Endodermal cell (in vitro differentiated cells): ENCODE measurements at regions not wholly inside any gene's neighbourhood (a gene's known extent, or its start where the extent isn't known, plus 50 kb on each side); places are given as distances from the start of the nearest gene placed in this dataset.

Experiments
- DNase-seq: peaks from one replicate; pipeline ENCODE4 v3.0.0-alpha.2; 2017
- H3K27ac ChIP-seq: 2 replicates; pipeline ENCODE4 v1.5.1; 2013; ENCODE audit warnings: mild to moderate bottlenecking, low read depth, low read length, moderate library complexity
- H3K27me3 ChIP-seq: 2 replicates; pipeline ENCODE4 v1.6.1; 2013; ENCODE audit warnings: mild to moderate bottlenecking, low read length, moderate library complexity; ENCODE audit not compliant: insufficient read depth, control insufficient read depth, poor library complexity, severe bottlenecking
- H3K36me3 ChIP-seq: 2 replicates; pipeline ENCODE4 v1.7.0; 2013; ENCODE audit warnings: mild to moderate bottlenecking, low read length, moderate library complexity; ENCODE audit not compliant: control insufficient read depth, insufficient read depth
- H3K4me1 ChIP-seq: one replicate; pipeline ENCODE4 v1.7.0; 2013; ENCODE audit warnings: low read length; ENCODE audit not compliant: control insufficient read depth, insufficient read depth
- H3K4me3 ChIP-seq: 2 replicates; pipeline ENCODE4 v1.5.1; 2013; ENCODE audit warnings: mild to moderate bottlenecking, low read length, moderate library complexity
- H3K9ac ChIP-seq: 2 replicates; pipeline ENCODE4 v1.6.1; 2013; ENCODE audit warnings: mild to moderate bottlenecking, low read length, moderate library complexity; ENCODE audit not compliant: poor library complexity, severe bottlenecking; ENCODE audit errors: extremely low read depth
- H3K9me3 ChIP-seq: 2 replicates; pipeline ENCODE4 v1.6.1; 2013; ENCODE audit warnings: mild to moderate bottlenecking, low read length, moderate library complexity; ENCODE audit not compliant: control insufficient read depth
- H3K27ac Mint-ChIP-seq: 2 replicates; pipeline ENCODE4 v1.8.0; 2020; ENCODE audit warnings: mixed read lengths
- H3K27me3 Mint-ChIP-seq: 2 replicates; pipeline ENCODE4 v1.8.0; 2021; ENCODE audit warnings: mild to moderate bottlenecking, mixed read lengths; ENCODE audit not compliant: insufficient read depth
- H3K36me3 Mint-ChIP-seq: 2 replicates; pipeline ENCODE4 v1.8.0; 2020; ENCODE audit warnings: low read depth, mixed read lengths
- H3K4me1 Mint-ChIP-seq: 2 replicates; pipeline ENCODE4 v1.8.0; 2020; ENCODE audit warnings: mixed read lengths
- H3K4me3 Mint-ChIP-seq: 2 replicates; pipeline ENCODE4 v1.8.0; 2020; ENCODE audit warnings: mild to moderate bottlenecking, moderate library complexity, mixed read lengths
- H3K9me3 Mint-ChIP-seq: 2 replicates; pipeline ENCODE4 v1.8.0; 2020; ENCODE audit warnings: mild to moderate bottlenecking, mixed read lengths
- CTCF ChIP-seq: fragments of 200-600 bp; sonication (generic); conservative IDR thresholded peaks from 2 replicates; pipeline ENCODE4 v1.5.0; 2021; ENCODE audit warnings: antibody characterized with exemption, mild to moderate bottlenecking
- WGBS, 2 experiments: methylation state at CpG; one replicate each; pipeline versions ENCODE4 v1.1.5 to v1.1.7; 2013; ENCODE audit warnings: missing lambda C conversion rate in 2 of 2, mixed read lengths in 1 of 2; ENCODE audit not compliant: insufficient coverage in 1 of 2, insufficient read length in 1 of 2; 5-methylcytosine and 5-hydroxymethylcytosine counted together

- H3K4me1 Mint-ChIP-seq, result peaks cover 4% of the 10 kb centered on the region
- no peak overlapping the region for H3K27ac ChIP-seq
Measured at GRCh38 chr2:146363731-146364130, 1481.1 kb upstream of the ACVR2A start.

GRCh38 chr2:146351689-146352088 is 1493.1 kb upstream of the ACVR2A start:
- H3K27me3 Mint-ChIP-seq, result no peaks in the 10 kb centered on the region
- H3K9me3 Mint-ChIP-seq, result no peaks in the 10 kb centered on the region
- no peaks in the 10 kb centered on the region for H3K4me1 Mint-ChIP-seq
- Histone ChIP-seq H3K9ac (no peak overlapping the region), H3K4me1 (no peaks in the 10 kb centered on the region), H3K4me3 (no peak overlapping the region), H3K9me3 (no peaks in the 10 kb centered on the region), H3K27me3 (no peaks in the 10 kb centered on the region), H3K36me3 (no peaks in the 10 kb centered on the region), H3K27ac (no peak overlapping the region)
- TF ChIP-seq CTCF, result no peak
- DNase-seq, result no peak
- H3K36me3 Mint-ChIP-seq, result no peaks in the 10 kb centered on the region
- no peak overlapping the region for H3K4me3 Mint-ChIP-seq
- H3K27ac Mint-ChIP-seq, result no peak overlapping the region

More at GRCh38 chr2:146363731-146364130, 1481.1 kb upstream of the ACVR2A start:
- H3K36me3 ChIP-seq, result no peaks in the 10 kb centered on the region
- 100% methylated on average over 1 of the region's 1 CpG; no CpG with 5 or more reads in 1 of the 2 experiments for WGBS, 2 experiments
- H3K9me3 ChIP-seq, result peaks cover 5% of the 10 kb centered on the region
- Mint-ChIP-seq H3K4me3 (no peak overlapping the region), H3K27me3 (no peaks in the 10 kb centered on the region), H3K36me3 (no peaks in the 10 kb centered on the region), H3K9me3 (peaks cover 5% of the 10 kb centered on the region), H3K27ac (no peak overlapping the region)
- no peaks in the 10 kb centered on the region for H3K4me1 ChIP-seq
- no peak overlapping the region for H3K9ac ChIP-seq
- no peak for TF ChIP-seq CTCF
- H3K27me3 ChIP-seq, result no peaks in the 10 kb centered on the region
- no peak overlapping the region for H3K4me3 ChIP-seq
- no peak for DNase-seq

- H3K27me3 Mint-ChIP-seq, result no peaks in the 10 kb centered on the region
- H3K36me3 ChIP-seq, result no peaks in the 10 kb centered on the region
- no peaks in the 10 kb centered on the region for H3K27me3 ChIP-seq
- no peak overlapping the region for H3K27ac ChIP-seq
- H3K4me3 Mint-ChIP-seq, result no peak overlapping the region
- no peaks in the 10 kb centered on the region for H3K9me3 ChIP-seq
- 100% methylated on average over 1 of the region's 3 CpGs; no CpG with 5 or more reads in 1 of the 2 experiments for WGBS, 2 experiments
- no peaks in the 10 kb centered on the region for H3K4me1 ChIP-seq
- no peaks in the 10 kb centered on the region for H3K36me3 Mint-ChIP-seq
- H3K9me3 Mint-ChIP-seq, result no peaks in the 10 kb centered on the region
- peaks cover 2% of the 10 kb centered on the region for H3K4me1 Mint-ChIP-seq
- DNase-seq, result no peak
- no peak overlapping the region for H3K4me3 ChIP-seq
- H3K9ac ChIP-seq, result no peak overlapping the region
- H3K27ac Mint-ChIP-seq, result no peak overlapping the region
- no peak for TF ChIP-seq CTCF
Measured at GRCh38 chr2:146349334-146349733, 1495.5 kb upstream of the ACVR2A start.
